H1 (cell line): ENCODE measurements at regions not wholly inside any gene's neighbourhood (a gene's known extent, or its start where the extent isn't known, plus 50 kb on each side); places are given as distances from the start of the nearest gene placed in this dataset.

ENCODE experiments used
- CTCF ChIA-PET: fragments of 300-600 bp; sonication (Branson Sonifier 250); formaldehyde crosslinking; loops from one replicate; lab custom pipeline; 2021; ENCODE audit not compliant: partially characterized antibody; lab: Charles Lee
- POLR2A ChIA-PET: fragments of 300-600 bp; sonication (Branson Sonifier 250); formaldehyde crosslinking; loops from one replicate; lab custom pipeline; 2021; ENCODE audit warnings: inconsistent platforms; ENCODE audit not compliant: partially characterized antibody; lab: Charles Lee
- DNase-seq, 2 experiments: peaks; one replicate each; pipeline versions ENCODE4 v3.0.0 to v3.0.0-alpha.2; 2010 to 2022; ENCODE audit warnings: low spot score in 2 of 2, low read depth in 1 of 2, mixed read lengths in 1 of 2
- FAIRE-seq: peaks from 2 replicates; lab custom pipeline; 2011; peaks lifted over from hg19 to GRCh38; lab: Jason Lieb, UNC
- H2AFZ ChIP-seq: 2 replicates; pipeline ENCODE4 v1.8.1; 2012; ENCODE audit warnings: low read length, inconsistent platforms
- H2AK5ac ChIP-seq: 2 replicates; pipeline ENCODE4 v1.6.1; 2013; ENCODE audit warnings: low read depth, low read length
- H2BK120ac ChIP-seq: replicated peaks from 2 replicates; pipeline ENCODE3; 2013; ENCODE audit warnings: low read depth, low read length, inconsistent platforms
- H2BK12ac ChIP-seq: 2 replicates; pipeline ENCODE4 v1.6.1; 2013; ENCODE audit warnings: low read depth, low read length
- H2BK15ac ChIP-seq: 2 replicates; pipeline ENCODE4 v1.6.1; 2013; ENCODE audit warnings: low read length
- H2BK20ac ChIP-seq: 2 replicates; pipeline ENCODE4 v1.6.1; 2013; ENCODE audit warnings: low read length
- H2BK5ac ChIP-seq: 2 replicates; pipeline ENCODE4 v1.6.1; 2013; ENCODE audit warnings: low read depth, low read length
- H3K14ac ChIP-seq: 2 replicates; pipeline ENCODE4 v1.6.1; 2013; ENCODE audit warnings: inconsistent platforms; ENCODE audit not compliant: insufficient read length
- H3K18ac ChIP-seq: 2 replicates; pipeline ENCODE4 v1.6.1; 2013; ENCODE audit warnings: low read length; ENCODE audit errors: extremely low read depth
- H3K23ac ChIP-seq: 2 replicates; pipeline ENCODE4 v1.6.1; 2013; ENCODE audit warnings: inconsistent platforms; ENCODE audit not compliant: insufficient read length
- H3K23me2 ChIP-seq: 2 replicates; pipeline ENCODE4 v1.6.1; 2013; ENCODE audit warnings: low read depth, low read length
- H3K27ac ChIP-seq: 2 replicates; pipeline ENCODE4 v1.6.1; 2011; ENCODE audit warnings: low read depth, low read length, inconsistent platforms
- H3K27me3 ChIP-seq, 4 experiments: replicated peaks in 1 of 4; 1 replicate in 1 of 4; 2 replicates in 3 of 4; pipeline versions ENCODE4 v1.6.1 to v1.8.1; 2011 to 2013; ENCODE audit warnings: low read length in 3 of 4, mild to moderate bottlenecking in 3 of 4, inconsistent platforms in 2 of 4, mixed read lengths in 2 of 4, moderate library complexity in 1 of 4; ENCODE audit not compliant: control insufficient read depth in 3 of 4, insufficient read depth in 3 of 4; ENCODE audit errors: extremely low read depth in 1 of 4
- H3K36me3 ChIP-seq, 4 experiments: 2 replicates each; pipeline versions ENCODE4 v1.6.1 to v1.8.1; 2011 to 2013; ENCODE audit warnings: mild to moderate bottlenecking in 4 of 4, low read length in 3 of 4, moderate library complexity in 2 of 4, control low read depth in 1 of 4, inconsistent platforms in 1 of 4; ENCODE audit not compliant: insufficient read depth in 4 of 4, control insufficient read depth in 2 of 4
- H3K4ac ChIP-seq: replicated peaks from 2 replicates; pipeline ENCODE3; 2013; ENCODE audit warnings: low read length, low read depth, mixed read lengths, inconsistent platforms; ENCODE audit not compliant: insufficient read length
- H3K4me1 ChIP-seq, 4 experiments: replicated peaks in 1 of 4; 1 replicate in 1 of 4; 2 replicates in 3 of 4; pipeline versions ENCODE4 v1.6.1 to v1.8.1; 2011 to 2013; ENCODE audit warnings: low read length in 3 of 4, inconsistent platforms in 2 of 4, mixed read lengths in 1 of 4; ENCODE audit not compliant: insufficient read depth in 4 of 4, control insufficient read depth in 3 of 4
- H3K4me2 ChIP-seq, 2 experiments: 2 replicates each; pipeline versions ENCODE4 v1.6.1 to v1.8.1; 2011 to 2013; ENCODE audit warnings: low read depth in 2 of 2, low read length in 2 of 2, control low read depth in 1 of 2, inconsistent platforms in 1 of 2, mild to moderate bottlenecking in 1 of 2; ENCODE audit not compliant: insufficient read depth in 1 of 2
- H3K4me3 ChIP-seq, 4 experiments: fragments of 200-600, 300-600 bp in 1 of 4; sonication (generic), shearing (Covaris generic), sonication (Bioruptor Twin) in 1 of 4; 2 replicates each; pipeline versions ENCODE4 v1.5.1 to v1.8.1; 2011 to 2016; ENCODE audit warnings: low read length in 4 of 4, low read depth in 3 of 4, control low read depth in 2 of 4, inconsistent platforms in 2 of 4, mild to moderate bottlenecking in 2 of 4, mixed read lengths in 1 of 4, moderate library complexity in 1 of 4; ENCODE audit not compliant: insufficient read depth in 2 of 4; ENCODE audit errors: extremely low read depth in 1 of 4
- H3K56ac ChIP-seq: replicated peaks from 2 replicates; pipeline ENCODE3; 2013; ENCODE audit warnings: low read depth, mild to moderate bottlenecking, mixed read lengths, low read length, inconsistent platforms; ENCODE audit not compliant: insufficient read length
- H3K79me1 ChIP-seq: 2 replicates; pipeline ENCODE4 v1.6.1; 2013; ENCODE audit warnings: low read depth, low read length, control low read depth
- H3K79me2 ChIP-seq, 2 experiments: 2 replicates each; pipeline versions ENCODE4 v1.6.1 to v1.8.1; 2012 to 2013; ENCODE audit warnings: low read length in 2 of 2, mild to moderate bottlenecking in 2 of 2, inconsistent platforms in 1 of 2; ENCODE audit not compliant: insufficient read depth in 2 of 2, control insufficient read depth in 1 of 2
- H3K9ac ChIP-seq, 4 experiments: replicated peaks in 1 of 4; 1 replicate in 1 of 4; 2 replicates in 3 of 4; pipeline versions ENCODE4 v1.6.1 to v1.8.1; 2011 to 2013; ENCODE audit warnings: low read depth in 3 of 4, low read length in 3 of 4, control low read depth in 2 of 4, mild to moderate bottlenecking in 2 of 4, moderate library complexity in 2 of 4, inconsistent platforms in 1 of 4; ENCODE audit errors: extremely low read depth in 1 of 4
- H3K9me3 ChIP-seq, 2 experiments: 2 replicates each; pipeline versions ENCODE4 v1.6.1 to v1.8.1; 2012 to 2013; ENCODE audit warnings: mild to moderate bottlenecking in 2 of 2, moderate library complexity in 2 of 2, control low read depth in 1 of 2, inconsistent platforms in 1 of 2, low read depth in 1 of 2, low read length in 1 of 2, mixed read lengths in 1 of 2; ENCODE audit not compliant: insufficient read depth in 2 of 2
- H4K20me1 ChIP-seq, 2 experiments: replicated peaks in 1 of 2; 2 replicates each; pipeline versions ENCODE3 to v1.8.1; 2011 to 2013; ENCODE audit warnings: inconsistent platforms in 2 of 2, low read length in 2 of 2, mild to moderate bottlenecking in 1 of 2; ENCODE audit not compliant: insufficient read depth in 2 of 2, control insufficient read depth in 1 of 2
- H4K5ac ChIP-seq: 2 replicates; pipeline ENCODE4 v1.6.1; 2013; ENCODE audit warnings: low read length, low read depth, mixed read lengths, inconsistent platforms; ENCODE audit not compliant: insufficient read length
- H4K8ac ChIP-seq: 2 replicates; pipeline ENCODE4 v1.8.0; 2013; ENCODE audit warnings: mild to moderate bottlenecking, moderate library complexity, low read length, inconsistent platforms; ENCODE audit not compliant: insufficient read depth; ENCODE audit errors: extremely low read depth
- H4K91ac ChIP-seq: replicated peaks from 2 replicates; pipeline ENCODE3; 2013; ENCODE audit warnings: low read length, mixed read lengths, inconsistent platforms; ENCODE audit not compliant: insufficient read length
- EGR1 ChIP-seq: IDR thresholded peaks from 2 replicates; pipeline ENCODE4 v1.6.1; 2011; ENCODE audit warnings: low read depth, low read length, borderline replicate concordance
- HDAC6 ChIP-seq: IDR thresholded peaks from one replicate; pipeline ENCODE4 v1.7.1; 2012; ENCODE audit warnings: low read depth, mild to moderate bottlenecking, inconsistent platforms, low read length, moderate library complexity
- JUND ChIP-seq: IDR thresholded peaks from 2 replicates; pipeline ENCODE4 v1.6.1; 2011; ENCODE audit warnings: mild to moderate bottlenecking, improper control_type of control experiment, low read length
- POU5F1 ChIP-seq: IDR thresholded peaks from 2 replicates; pipeline ENCODE4 v1.6.1; 2011; ENCODE audit warnings: low read depth, mild to moderate bottlenecking, low read length, moderate library complexity
- WGBS, 2 experiments: shearing (Covaris generic) in 1 of 2; methylation state at CpG; one replicate each; pipeline versions ENCODE4 v1.1.6 to v1.1.7; 2013 to 2015; ENCODE audit warnings: low lambda C conversion rate in 2 of 2, mixed read lengths in 2 of 2, inconsistent platforms in 1 of 2, low coverage in 1 of 2, missing lambda C conversion rate in 1 of 2; ENCODE audit not compliant: insufficient replicate concordance in 2 of 2, insufficient coverage in 1 of 2, insufficient read length in 1 of 2; ENCODE audit errors: extremely low coverage in 1 of 2, missing lambda C conversion rate in 1 of 2; 5-methylcytosine and 5-hydroxymethylcytosine counted together

DNA sequence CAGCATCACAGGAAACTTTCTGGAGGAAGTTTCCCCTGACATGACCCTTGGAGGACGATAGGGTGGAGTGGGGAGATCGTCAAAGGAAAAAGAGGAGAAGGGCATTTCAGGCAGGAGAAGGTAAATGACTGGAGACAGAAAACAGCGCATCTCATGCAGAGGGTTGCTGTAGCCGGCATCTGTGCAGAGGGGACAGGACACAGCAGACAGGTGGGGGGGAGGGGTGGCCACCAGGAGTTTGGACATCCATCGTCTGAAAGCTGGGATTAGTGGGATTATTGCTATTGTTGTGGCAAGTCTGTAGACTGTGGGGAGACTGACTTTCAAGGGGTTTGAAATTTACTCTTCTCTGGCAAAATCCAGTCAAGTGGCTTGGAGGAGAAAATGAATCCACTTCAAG lies 463.9 kb downstream of the OMA1 start:
- Histone ChIP-seq H3K27ac (no peak overlapping the region), H3K23ac (no peak overlapping the region), H3K79me2 (no peaks in the 10 kb centered on the region), H3K14ac (no peak overlapping the region), H3K79me1 (no peaks in the 10 kb centered on the region), H3K23me2 (no peaks in the 10 kb centered on the region), H4K5ac (no peak overlapping the region), H4K8ac (no peak overlapping the region), H3K9ac (no peak overlapping the region), H3K56ac (no peak overlapping the region), H2BK20ac (no peak overlapping the region), H2BK15ac (no peak overlapping the region), H3K9me3 (no peaks in the 10 kb centered on the region), H2BK12ac (no peak overlapping the region), H3K27me3 (no peaks in the 10 kb centered on the region), H3K4me2 (no peak overlapping the region), H2BK120ac (no peak overlapping the region), H3K4me3 (no peak overlapping the region), H3K18ac (no peak overlapping the region), H3K4ac (no peak overlapping the region), H3K36me3 (no peaks in the 10 kb centered on the region), H3K4me1 (no peaks in the 10 kb centered on the region), H4K20me1 (no peaks in the 10 kb centered on the region), H2BK5ac (no peak overlapping the region), H2AK5ac (no peak overlapping the region), H4K91ac (no peak overlapping the region), H2AFZ (no peak overlapping the region)
- no peak for FAIRE-seq
- 86% methylated on average over 5 of the region's 5 CpGs; no CpG with 5 or more reads in 1 of the 2 experiments for WGBS, 2 experiments
- no peak for TF ChIP-seq HDAC6
- no peak for TF ChIP-seq POU5F1
- no peak for TF ChIP-seq JUND
- no peak for TF ChIP-seq EGR1
- POLR2A ChIA-PET = interaction anchor here (0.7 kb wide), 1 partner anchor 9 kb away, joined by 3 read pairs; no protein-coding TSS in a partner anchor
- CTCF ChIA-PET = interaction anchor here (0.6 to 1.2 kb wide), 3 partner anchors 9 to 116 kb away, joined by 3 to 5 read pairs (median 4); no protein-coding TSS in a partner anchor
- DNase-seq = no peak
